ENCODE measurements at regions not wholly inside any gene's neighbourhood (a gene's known extent, or its start where the extent isn't known, plus 50 kb on each side); places are given as distances from the start of the nearest gene placed in this dataset.

DNA sequence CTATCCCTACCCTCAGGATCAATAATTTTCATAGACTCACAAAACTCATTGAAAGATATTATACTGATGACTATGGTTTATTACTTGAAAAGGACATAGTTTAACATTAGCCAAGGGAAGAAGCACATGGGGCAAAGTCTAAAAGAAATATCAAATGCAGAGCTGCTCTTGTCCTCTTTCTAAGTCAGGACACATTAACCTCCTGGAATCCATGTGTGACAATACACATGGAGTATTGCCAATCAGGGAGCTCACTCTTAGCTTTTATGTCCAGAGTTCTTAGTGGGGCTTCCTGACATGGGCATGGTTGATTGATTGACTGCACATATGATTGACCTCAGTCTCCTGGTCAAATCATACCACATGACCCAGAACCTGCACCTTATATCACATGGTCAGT lies 165.5 kb upstream of the COX7C start:
- DNase-seq (ENCODE audit: insufficient read length, low spot score, missing footprints) = no peak
- TF ChIP-seq, protein P1, sequence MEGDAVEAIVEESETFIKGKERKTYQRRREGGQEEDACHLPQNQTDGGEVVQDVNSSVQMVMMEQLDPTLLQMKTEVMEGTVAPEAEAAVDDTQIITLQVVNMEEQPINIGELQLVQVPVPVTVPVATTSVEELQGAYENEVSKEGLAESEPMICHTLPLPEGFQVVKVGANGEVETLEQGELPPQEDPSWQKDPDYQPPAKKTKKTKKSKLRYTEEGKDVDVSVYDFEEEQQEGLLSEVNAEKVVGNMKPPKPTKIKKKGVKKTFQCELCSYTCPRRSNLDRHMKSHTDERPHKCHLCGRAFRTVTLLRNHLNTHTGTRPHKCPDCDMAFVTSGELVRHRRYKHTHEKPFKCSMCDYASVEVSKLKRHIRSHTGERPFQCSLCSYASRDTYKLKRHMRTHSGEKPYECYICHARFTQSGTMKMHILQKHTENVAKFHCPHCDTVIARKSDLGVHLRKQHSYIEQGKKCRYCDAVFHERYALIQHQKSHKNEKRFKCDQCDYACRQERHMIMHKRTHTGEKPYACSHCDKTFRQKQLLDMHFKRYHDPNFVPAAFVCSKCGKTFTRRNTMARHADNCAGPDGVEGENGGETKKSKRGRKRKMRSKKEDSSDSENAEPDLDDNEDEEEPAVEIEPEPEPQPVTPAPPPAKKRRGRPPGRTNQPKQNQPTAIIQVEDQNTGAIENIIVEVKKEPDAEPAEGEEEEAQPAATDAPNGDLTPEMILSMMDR (IDR thresholded peaks at IDR 0.05; ENCODE audit: extremely low read depth, low read depth, low read length) = no peak
- Histone ChIP-seq H4K20me1 (ENCODE audit: insufficient read depth, low read length) (no peaks in the 10 kb centered on the region), H3K4me3 (ENCODE audit: insufficient read depth, low read length) (no peak overlapping the region), H2AFZ (ENCODE audit: low read length) (no peak overlapping the region), H3K36me3 (ENCODE audit: insufficient read depth, low read length) (no peaks in the 10 kb centered on the region), H3K27ac (ENCODE audit: low read depth, low read length) (no peak overlapping the region), H3K79me2 (ENCODE audit: insufficient read depth, low read length) (no peaks in the 10 kb centered on the region), H3K4me2 (ENCODE audit: insufficient read depth, low read length) (no peak overlapping the region), H3K9me3 (ENCODE audit: low read depth, low read length) (no peaks in the 10 kb centered on the region), H3K4me1 (ENCODE audit: insufficient read depth, low read length) (no peaks in the 10 kb centered on the region), H3K27me3 (ENCODE audit: insufficient read depth, low read length) (no peaks in the 10 kb centered on the region)

DNA sequence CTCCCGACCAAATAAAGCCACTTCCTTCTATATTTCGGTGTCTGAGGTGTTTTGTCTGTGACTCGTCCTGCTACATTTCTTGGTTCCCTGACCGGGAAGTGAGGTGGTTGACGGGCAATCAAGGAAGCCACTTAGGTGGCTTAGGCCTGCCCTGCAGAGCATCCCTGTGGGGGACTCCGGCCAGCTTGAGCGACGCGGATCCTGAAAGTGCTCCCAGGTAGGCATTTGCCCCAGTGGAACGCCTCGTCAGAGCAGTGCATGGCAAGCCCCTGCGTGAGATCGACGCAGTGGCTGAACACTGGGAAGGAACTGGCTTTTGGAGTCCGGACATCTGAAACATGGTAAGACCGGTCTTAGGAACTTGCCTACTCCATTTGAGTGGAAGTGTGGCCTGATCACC lies 157.2 kb upstream of the COX7C start:
- Histone ChIP-seq H4K20me1 (ENCODE audit: insufficient read depth, low read length) (no peaks in the 10 kb centered on the region), H2AFZ (ENCODE audit: low read length) (no peak overlapping the region), H3K79me2 (ENCODE audit: insufficient read depth, low read length) (no peaks in the 10 kb centered on the region), H3K4me2 (ENCODE audit: insufficient read depth, low read length) (no peak overlapping the region), H3K4me3 (ENCODE audit: insufficient read depth, low read length) (no peak overlapping the region), H3K4me1 (ENCODE audit: insufficient read depth, low read length) (no peaks in the 10 kb centered on the region), H3K36me3 (ENCODE audit: insufficient read depth, low read length) (no peaks in the 10 kb centered on the region), H3K9me3 (ENCODE audit: low read depth, low read length) (peaks cover 2% of the 10 kb centered on the region), H3K27me3 (ENCODE audit: insufficient read depth, low read length) (no peaks in the 10 kb centered on the region), H3K27ac (ENCODE audit: low read depth, low read length) (no peak overlapping the region)
- TF ChIP-seq, protein P1 (IDR thresholded peaks at IDR 0.05; ENCODE audit: extremely low read depth, low read depth, low read length) = no peak
- DNase-seq (ENCODE audit: insufficient read length, low spot score, missing footprints) = no peak

DNA sequence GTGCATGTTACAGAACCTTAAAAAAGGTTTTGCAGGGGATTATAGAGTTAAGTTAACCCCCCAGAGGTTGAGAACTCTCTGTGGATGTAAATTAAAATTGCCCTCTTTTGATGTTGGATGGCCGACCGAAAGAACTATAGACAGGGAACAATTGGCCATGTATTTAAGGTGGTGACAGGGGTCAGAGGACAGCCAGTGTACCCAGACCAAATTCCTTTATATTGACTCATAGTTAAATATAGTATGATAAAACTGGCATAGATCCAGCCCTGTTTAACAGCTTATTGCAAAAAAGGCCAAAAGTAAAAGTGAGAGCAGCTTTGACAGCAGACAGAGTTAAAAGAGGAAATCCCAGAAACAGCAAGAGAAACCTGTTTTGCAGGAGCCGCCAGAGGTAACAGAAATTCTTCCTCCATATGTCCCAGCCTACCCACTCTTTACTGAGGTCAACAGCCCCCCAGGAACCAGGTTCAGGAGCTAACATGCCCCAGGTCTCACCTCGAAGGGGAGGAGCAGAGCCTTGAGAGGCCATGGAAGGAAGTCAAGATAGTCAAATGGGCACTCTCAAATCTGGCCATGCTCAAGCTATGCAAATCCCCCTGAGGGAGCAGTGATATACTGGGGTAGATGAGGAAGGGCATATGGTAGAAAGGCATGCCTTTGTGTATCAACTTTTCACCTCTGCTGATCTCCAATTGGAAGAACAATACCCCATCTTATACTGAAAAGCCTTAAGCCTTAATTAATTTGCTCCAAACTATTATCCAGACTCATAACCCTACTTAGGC lies 156.4 kb upstream of the COX7C start:
- TF ChIP-seq, protein P1 (IDR thresholded peaks at IDR 0.05; ENCODE audit: extremely low read depth, low read depth, low read length) = no peak
- no peaks in the 10 kb centered on the region for H3K36me3 ChIP-seq (ENCODE audit: insufficient read depth, low read length)
- H2AFZ ChIP-seq (ENCODE audit: low read length) = no peak overlapping the region
- H3K27ac ChIP-seq (ENCODE audit: low read depth, low read length) = no peak overlapping the region
- peak; percentile 21 for DNase-seq (ENCODE audit: insufficient read length, low spot score, missing footprints)
- H3K9me3 ChIP-seq (ENCODE audit: low read depth, low read length) = peaks cover 2% of the 10 kb centered on the region
- H4K20me1 ChIP-seq (ENCODE audit: insufficient read depth, low read length) = no peaks in the 10 kb centered on the region
- no peak overlapping the region for H3K4me2 ChIP-seq (ENCODE audit: insufficient read depth, low read length)
- H3K4me3 ChIP-seq (ENCODE audit: insufficient read depth, low read length) = no peak overlapping the region
- H3K4me1 ChIP-seq (ENCODE audit: insufficient read depth, low read length) = no peaks in the 10 kb centered on the region
- H3K79me2 ChIP-seq (ENCODE audit: insufficient read depth, low read length) = no peaks in the 10 kb centered on the region
- no peaks in the 10 kb centered on the region for H3K27me3 ChIP-seq (ENCODE audit: insufficient read depth, low read length)

DNA sequence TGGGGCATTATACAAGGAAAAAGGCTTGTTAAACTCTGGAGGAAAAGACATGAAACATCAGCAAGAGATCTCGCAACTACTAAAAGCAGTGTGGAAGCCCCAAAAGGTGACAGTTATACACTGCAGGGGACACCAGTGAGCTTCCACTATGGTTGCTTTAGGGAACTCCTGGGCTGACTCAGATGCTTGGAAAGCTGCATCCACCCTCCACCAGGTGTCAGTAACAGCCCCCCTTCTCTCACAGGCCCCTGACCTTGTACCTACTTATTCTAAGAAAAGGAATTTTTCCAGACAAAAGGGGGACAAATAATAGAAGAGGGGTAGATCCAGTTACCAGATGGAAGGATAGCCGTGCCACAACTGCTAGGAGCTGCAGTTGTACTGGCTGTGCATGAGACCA lies 154.4 kb upstream of the COX7C start:
- H3K27me3 ChIP-seq (ENCODE audit: insufficient read depth, low read length) = no peaks in the 10 kb centered on the region
- TF ChIP-seq, protein P1 (IDR thresholded peaks at IDR 0.05; ENCODE audit: extremely low read depth, low read depth, low read length) = no peak
- H3K27ac ChIP-seq (ENCODE audit: low read depth, low read length) = no peak overlapping the region
- peaks cover 2% of the 10 kb centered on the region for H3K9me3 ChIP-seq (ENCODE audit: low read depth, low read length)
- DNase-seq (ENCODE audit: insufficient read length, low spot score, missing footprints) = no peak
- no peaks in the 10 kb centered on the region for H4K20me1 ChIP-seq (ENCODE audit: insufficient read depth, low read length)
- no peaks in the 10 kb centered on the region for H3K79me2 ChIP-seq (ENCODE audit: insufficient read depth, low read length)
- no peak overlapping the region for H3K4me3 ChIP-seq (ENCODE audit: insufficient read depth, low read length)
- H3K4me2 ChIP-seq (ENCODE audit: insufficient read depth, low read length) = no peak overlapping the region
- no peak overlapping the region for H2AFZ ChIP-seq (ENCODE audit: low read length)
- no peaks in the 10 kb centered on the region for H3K36me3 ChIP-seq (ENCODE audit: insufficient read depth, low read length)
- no peaks in the 10 kb centered on the region for H3K4me1 ChIP-seq (ENCODE audit: insufficient read depth, low read length)
